Pancreas (tissue), 10 donors: ENCODE measurements at regions not wholly inside any gene's neighbourhood (a gene's known extent, or its start where the extent isn't known, plus 50 kb on each side); places are given as distances from the start of the nearest gene placed in this dataset.

Experiments
- ATAC-seq, 4 donors: fragments of 200-7000 bp; cut with Tn5 transposase; one replicate each; pipeline versions ENCODE4 v1.8.0 to v1.9.1; 2020; ENCODE audit warnings: mild to moderate bottlenecking in 4 of 4, moderate library complexity in 4 of 4
- DNase-seq, 6 donors: peaks; one replicate each; pipeline ENCODE4 v3.0.0-alpha.2; 2020
- FAIRE-seq: peaks from 2 replicates; lab custom pipeline; 2012; peaks lifted over from hg19 to GRCh38; lab: Jason Lieb, UNC
- H3K27ac ChIP-seq, 4 donors: fragments of 200-600 bp; sonication (generic); 1 replicate in 3 of 4; 2 replicates in 1 of 4; pipeline versions ENCODE4 v1.5.0 to v1.8.0; 2020
- H3K27me3 ChIP-seq, 4 donors: fragments of 200-600 bp; one replicate each; pipeline ENCODE4 v1.8.0; 2021
- H3K36me3 ChIP-seq, 3 donors: fragments of 200-600 bp; sonication (generic) in 1 of 3; one replicate each; pipeline versions ENCODE4 v1.5.0 to v1.8.0; 2020 to 2021
- H3K4me1 ChIP-seq, 3 donors: fragments of 200-600 bp; one replicate each; pipeline ENCODE4 v1.8.0; 2021
- H3K4me3 ChIP-seq, 4 donors: fragments of 200-600 bp; sonication (generic) in 2 of 4; one replicate each; pipeline versions ENCODE4 v1.5.0 to v1.8.0; 2020 to 2021
- H3K9me3 ChIP-seq, 4 donors: fragments of 200-600 bp; one replicate each; pipeline ENCODE4 v1.8.0; 2021
- WGBS, 2 donors: extraction: QIAGEN DNeasy Blood & Tissue Kit; methylation state at CpG; one replicate each; pipeline ENCODE4 v1.1.7; 2013; 5-methylcytosine and 5-hydroxymethylcytosine counted together
- intact Hi-C, 3 donors: fragments of 100-400 bp; cut with DNase I; formaldehyde crosslinking; loops; one replicate each; pipeline versions ENCODE4 v1.11.1 to v1.14.2; 2022
- TF ChIP-seq, protein P1 (sequence below), 4 donors: fragments of 200-600 bp; sonication (generic) in 3 of 4; IDR thresholded peaks; one replicate each; pipeline versions ENCODE4 v1.5.0 to v1.8.0; 2021; ENCODE audit warnings: antibody characterized with exemption in 4 of 4
- donor health status: healthy with polysubstance abuse.
- donor health status: DM: no; HTN: no; CAD: no; lungs with moderate emphysema.
- donor health status: DM: no; HTN: no; CAD: no.
- donor health status: control.
- donor health status: control.
- donor health status: Bipolar disorder and iron deficiency.
- donor health status: DM: yes; HTN: yes; CAD: no.
- donor health status: DM: no; HTN: no; CAD: no.
- donor health status: DM: no; HTN: no; CAD: no.
- donor health status: DM: yes; HTN: yes; CAD: no.

DNA sequence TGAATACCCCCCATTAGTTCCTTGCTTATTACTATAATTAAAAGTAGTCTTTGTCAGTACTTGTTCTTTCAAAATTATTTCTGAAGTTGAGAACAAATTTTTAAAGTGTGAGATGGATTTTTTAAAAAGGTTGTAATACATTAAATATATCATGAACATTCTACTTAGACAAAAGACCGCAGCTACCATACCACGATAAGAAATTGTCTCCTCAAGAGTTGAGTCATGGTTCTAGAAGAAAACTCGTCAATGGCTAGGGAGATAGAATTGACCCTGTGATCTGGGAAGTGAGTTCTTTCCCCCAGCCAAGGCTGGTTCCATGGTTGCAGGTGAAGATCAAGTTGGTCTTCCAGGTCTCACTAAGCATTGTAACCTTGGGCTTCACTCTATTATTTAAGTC, 67.8 kb upstream of the ACYP2 start:
- ATAC-seq: no peak
- Histone ChIP-seq H3K9me3 (no peaks in the 10 kb centered on the region), H3K4me1 (no peaks in the 10 kb centered on the region), H3K4me3 (no peak overlapping the region), H3K27ac (no peak overlapping the region), H3K27me3 (no peaks in the 10 kb centered on the region), H3K36me3 (peaks cover 0 to 9% (median 0%) of the 10 kb centered on the region in 3 donors)
- intact Hi-C loops: no loop called here
- TF ChIP-seq, protein P1, sequence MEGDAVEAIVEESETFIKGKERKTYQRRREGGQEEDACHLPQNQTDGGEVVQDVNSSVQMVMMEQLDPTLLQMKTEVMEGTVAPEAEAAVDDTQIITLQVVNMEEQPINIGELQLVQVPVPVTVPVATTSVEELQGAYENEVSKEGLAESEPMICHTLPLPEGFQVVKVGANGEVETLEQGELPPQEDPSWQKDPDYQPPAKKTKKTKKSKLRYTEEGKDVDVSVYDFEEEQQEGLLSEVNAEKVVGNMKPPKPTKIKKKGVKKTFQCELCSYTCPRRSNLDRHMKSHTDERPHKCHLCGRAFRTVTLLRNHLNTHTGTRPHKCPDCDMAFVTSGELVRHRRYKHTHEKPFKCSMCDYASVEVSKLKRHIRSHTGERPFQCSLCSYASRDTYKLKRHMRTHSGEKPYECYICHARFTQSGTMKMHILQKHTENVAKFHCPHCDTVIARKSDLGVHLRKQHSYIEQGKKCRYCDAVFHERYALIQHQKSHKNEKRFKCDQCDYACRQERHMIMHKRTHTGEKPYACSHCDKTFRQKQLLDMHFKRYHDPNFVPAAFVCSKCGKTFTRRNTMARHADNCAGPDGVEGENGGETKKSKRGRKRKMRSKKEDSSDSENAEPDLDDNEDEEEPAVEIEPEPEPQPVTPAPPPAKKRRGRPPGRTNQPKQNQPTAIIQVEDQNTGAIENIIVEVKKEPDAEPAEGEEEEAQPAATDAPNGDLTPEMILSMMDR (IDR thresholded peaks at IDR 0.05): no peak
- DNase-seq: no peak
- FAIRE-seq: no peak
- 77% methylated on average over 3 of the region's 3 CpGs for WGBS, 2 donors

DNA sequence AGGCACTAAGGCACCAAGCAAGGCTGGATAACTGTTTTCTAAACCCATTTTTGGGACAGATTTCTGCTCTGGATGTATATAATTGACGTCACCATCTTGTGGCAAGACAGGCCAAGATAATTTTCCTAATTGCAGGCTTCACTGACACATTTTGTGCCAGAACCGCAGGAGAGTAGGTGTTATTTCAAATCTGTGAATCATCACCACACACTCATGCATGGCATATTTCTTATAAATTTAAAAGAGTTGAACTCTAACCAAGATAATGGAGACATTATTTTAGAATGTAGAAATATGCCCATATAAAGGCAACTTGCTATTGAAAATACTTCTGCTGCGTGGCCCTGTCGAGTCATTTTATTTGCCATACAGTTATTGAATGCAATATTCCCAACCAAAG, 68.3 kb upstream of the ACYP2 start:
- Histone ChIP-seq H3K4me3 (no peak overlapping the region), H3K9me3 (no peaks in the 10 kb centered on the region), H3K4me1 (no peaks in the 10 kb centered on the region), H3K27me3 (no peaks in the 10 kb centered on the region), H3K27ac (no peak overlapping the region), H3K36me3 (peaks cover 0 to 7% (median 0%) of the 10 kb centered on the region in 3 donors)
- intact Hi-C loops: no loop called here
- DNase-seq (no peak), FAIRE-seq (no peak), ATAC-seq (no peak)
- WGBS, 2 donors: 97 to 98% methylated on average over 4 of the region's 4 CpGs
- TF ChIP-seq, protein P1 (IDR thresholded peaks at IDR 0.05): no peak

DNA sequence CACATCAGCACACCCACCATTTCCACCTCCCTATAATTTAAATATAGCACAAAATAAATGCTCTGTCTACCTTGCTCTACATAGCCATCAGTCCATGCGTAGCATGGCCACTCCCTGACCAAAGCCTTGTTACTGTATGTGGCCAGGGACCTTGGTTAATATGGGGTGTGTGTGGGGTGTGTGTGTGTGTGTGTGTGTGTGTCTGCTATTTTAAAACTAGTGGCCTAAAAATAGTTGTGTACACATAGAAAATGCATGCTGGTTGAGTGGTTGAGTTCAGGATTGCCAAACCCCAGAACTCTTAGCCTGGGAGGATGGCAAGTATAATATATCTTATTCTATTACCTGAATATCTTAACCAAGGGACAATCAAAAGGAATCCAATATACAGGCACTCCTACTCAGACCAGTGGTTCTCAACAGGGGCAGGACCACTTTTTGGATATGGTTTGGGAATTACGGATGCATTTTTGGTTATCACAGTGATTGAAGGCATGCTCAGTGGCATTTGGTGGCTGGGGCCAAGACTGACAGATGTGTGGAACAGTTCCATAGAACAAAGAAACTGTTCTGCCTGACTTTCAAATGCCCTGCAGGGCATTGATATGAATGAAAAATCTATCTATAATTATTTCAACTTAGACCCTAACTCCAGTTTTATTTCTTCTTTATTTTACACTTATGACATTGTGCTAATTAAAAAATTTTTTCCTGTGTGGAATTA, 72.3 kb upstream of the PSME4 start:
- TF ChIP-seq, protein P1 (IDR thresholded peaks at IDR 0.05): no peak
- ATAC-seq (no peak), DNase-seq (no peak), FAIRE-seq (no peak)
- intact Hi-C loops: no loop called here
- H3K4me3 ChIP-seq: no peak overlapping the region
- 72 to 74% methylated on average over 2 of the region's 2 CpGs for WGBS, 2 donors
- no peaks in the 10 kb centered on the region for H3K9me3 ChIP-seq
- no peaks in the 10 kb centered on the region for H3K36me3 ChIP-seq
- H3K4me1 ChIP-seq: no peaks in the 10 kb centered on the region
- H3K27me3 ChIP-seq: no peaks in the 10 kb centered on the region
- H3K27ac ChIP-seq: peak overlapping the region in 2 of 4 donors; percentile 63 to 67

DNA sequence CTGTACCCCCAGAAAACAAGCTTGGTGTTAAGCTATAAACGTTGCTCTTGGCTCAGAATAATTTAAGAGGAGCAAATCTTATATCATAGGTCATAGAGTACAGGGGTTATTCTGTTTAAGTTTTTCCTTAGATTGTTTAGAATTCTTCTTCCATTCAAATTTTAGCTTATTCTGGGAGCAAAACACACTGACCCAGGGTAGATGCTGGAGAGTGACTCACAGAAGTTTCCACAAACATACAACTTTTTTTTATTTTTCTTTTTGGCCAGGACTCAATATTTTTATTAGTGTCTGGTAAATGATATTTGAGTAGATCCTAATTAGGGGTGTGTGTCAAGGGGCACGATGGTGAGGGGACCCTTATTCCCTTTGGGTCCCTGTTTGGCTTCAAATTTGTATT, 71.5 kb upstream of the PSME4 start:
- no peak overlapping the region for H3K4me3 ChIP-seq
- 71 to 77% methylated on average over 2 of the region's 2 CpGs for WGBS, 2 donors
- ATAC-seq (no peak), FAIRE-seq (no peak), DNase-seq (no peak)
- H3K27me3 ChIP-seq: no peaks in the 10 kb centered on the region
- H3K9me3 ChIP-seq: no peaks in the 10 kb centered on the region
- intact Hi-C loops: no loop called here
- H3K4me1 ChIP-seq: no peaks in the 10 kb centered on the region
- H3K27ac ChIP-seq: no peak overlapping the region
- TF ChIP-seq, protein P1 (IDR thresholded peaks at IDR 0.05): no peak
- H3K36me3 ChIP-seq: no peaks in the 10 kb centered on the region

DNA sequence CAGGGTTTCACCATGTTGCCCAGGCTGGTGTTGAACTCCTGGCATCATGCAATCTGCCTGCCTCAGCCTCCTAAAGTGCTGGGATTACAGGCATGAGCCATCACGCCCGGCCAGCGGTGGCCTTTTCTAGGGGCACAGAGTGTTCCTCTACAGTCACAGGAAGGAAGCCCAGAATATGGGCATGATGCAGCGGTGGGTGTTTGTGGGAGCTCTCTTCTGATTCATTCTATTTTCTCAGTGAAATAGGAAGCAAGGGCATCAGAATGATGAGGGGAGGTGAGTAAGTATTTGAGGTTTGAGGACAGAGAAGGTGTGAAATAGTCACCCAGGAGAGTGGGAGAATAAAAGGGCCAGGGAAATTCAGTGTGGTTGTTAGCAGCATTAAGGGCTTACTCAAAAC, 70.3 kb upstream of the PSME4 start:
- FAIRE-seq (no peak), DNase-seq (no peak), ATAC-seq (no peak)
- H3K27me3 ChIP-seq: no peaks in the 10 kb centered on the region
- no peaks in the 10 kb centered on the region for H3K36me3 ChIP-seq
- no peak overlapping the region for H3K4me3 ChIP-seq
- no peaks in the 10 kb centered on the region for H3K4me1 ChIP-seq
- no peaks in the 10 kb centered on the region for H3K9me3 ChIP-seq
- H3K27ac ChIP-seq: no peak overlapping the region
- intact Hi-C loops: no loop called here
- TF ChIP-seq, protein P1 (IDR thresholded peaks at IDR 0.05): no peak
- WGBS, 2 donors: 93 to 96% methylated on average over 4 of the region's 4 CpGs
